H1 (cell line): ENCODE measurements at regions not wholly inside any gene's neighbourhood (a gene's known extent, or its start where the extent isn't known, plus 50 kb on each side); places are given as distances from the start of the nearest gene placed in this dataset.

Source experiments
- CTCF ChIA-PET: fragments of 300-600 bp; sonication (Branson Sonifier 250); formaldehyde crosslinking; loops from one replicate; lab custom pipeline; 2021; ENCODE audit not compliant: partially characterized antibody; lab: Charles Lee
- POLR2A ChIA-PET: fragments of 300-600 bp; sonication (Branson Sonifier 250); formaldehyde crosslinking; loops from one replicate; lab custom pipeline; 2021; ENCODE audit warnings: inconsistent platforms; ENCODE audit not compliant: partially characterized antibody; lab: Charles Lee
- DNase-seq, 2 experiments: peaks; one replicate each; pipeline versions ENCODE4 v3.0.0 to v3.0.0-alpha.2; 2010 to 2022; ENCODE audit warnings: low spot score in 2 of 2, low read depth in 1 of 2, mixed read lengths in 1 of 2
- FAIRE-seq: peaks from 2 replicates; lab custom pipeline; 2011; peaks lifted over from hg19 to GRCh38; lab: Jason Lieb, UNC
- H2AFZ ChIP-seq: 2 replicates; pipeline ENCODE4 v1.8.1; 2012; ENCODE audit warnings: low read length, inconsistent platforms
- H2AK5ac ChIP-seq: 2 replicates; pipeline ENCODE4 v1.6.1; 2013; ENCODE audit warnings: low read depth, low read length
- H2BK120ac ChIP-seq: replicated peaks from 2 replicates; pipeline ENCODE3; 2013; ENCODE audit warnings: low read depth, low read length, inconsistent platforms
- H2BK12ac ChIP-seq: 2 replicates; pipeline ENCODE4 v1.6.1; 2013; ENCODE audit warnings: low read depth, low read length
- H2BK15ac ChIP-seq: 2 replicates; pipeline ENCODE4 v1.6.1; 2013; ENCODE audit warnings: low read length
- H2BK20ac ChIP-seq: 2 replicates; pipeline ENCODE4 v1.6.1; 2013; ENCODE audit warnings: low read length
- H2BK5ac ChIP-seq: 2 replicates; pipeline ENCODE4 v1.6.1; 2013; ENCODE audit warnings: low read depth, low read length
- H3K14ac ChIP-seq: 2 replicates; pipeline ENCODE4 v1.6.1; 2013; ENCODE audit warnings: inconsistent platforms; ENCODE audit not compliant: insufficient read length
- H3K18ac ChIP-seq: 2 replicates; pipeline ENCODE4 v1.6.1; 2013; ENCODE audit warnings: low read length; ENCODE audit errors: extremely low read depth
- H3K23ac ChIP-seq: 2 replicates; pipeline ENCODE4 v1.6.1; 2013; ENCODE audit warnings: inconsistent platforms; ENCODE audit not compliant: insufficient read length
- H3K23me2 ChIP-seq: 2 replicates; pipeline ENCODE4 v1.6.1; 2013; ENCODE audit warnings: low read depth, low read length
- H3K27ac ChIP-seq: 2 replicates; pipeline ENCODE4 v1.6.1; 2011; ENCODE audit warnings: low read depth, low read length, inconsistent platforms
- H3K27me3 ChIP-seq, 4 experiments: replicated peaks in 1 of 4; 1 replicate in 1 of 4; 2 replicates in 3 of 4; pipeline versions ENCODE4 v1.6.1 to v1.8.1; 2011 to 2013; ENCODE audit warnings: low read length in 3 of 4, mild to moderate bottlenecking in 3 of 4, inconsistent platforms in 2 of 4, mixed read lengths in 2 of 4, moderate library complexity in 1 of 4; ENCODE audit not compliant: control insufficient read depth in 3 of 4, insufficient read depth in 3 of 4; ENCODE audit errors: extremely low read depth in 1 of 4
- H3K36me3 ChIP-seq, 4 experiments: 2 replicates each; pipeline versions ENCODE4 v1.6.1 to v1.8.1; 2011 to 2013; ENCODE audit warnings: mild to moderate bottlenecking in 4 of 4, low read length in 3 of 4, moderate library complexity in 2 of 4, control low read depth in 1 of 4, inconsistent platforms in 1 of 4; ENCODE audit not compliant: insufficient read depth in 4 of 4, control insufficient read depth in 2 of 4
- H3K4ac ChIP-seq: replicated peaks from 2 replicates; pipeline ENCODE3; 2013; ENCODE audit warnings: low read length, low read depth, mixed read lengths, inconsistent platforms; ENCODE audit not compliant: insufficient read length
- H3K4me1 ChIP-seq, 4 experiments: replicated peaks in 1 of 4; 1 replicate in 1 of 4; 2 replicates in 3 of 4; pipeline versions ENCODE4 v1.6.1 to v1.8.1; 2011 to 2013; ENCODE audit warnings: low read length in 3 of 4, inconsistent platforms in 2 of 4, mixed read lengths in 1 of 4; ENCODE audit not compliant: insufficient read depth in 4 of 4, control insufficient read depth in 3 of 4
- H3K4me2 ChIP-seq, 2 experiments: 2 replicates each; pipeline versions ENCODE4 v1.6.1 to v1.8.1; 2011 to 2013; ENCODE audit warnings: low read depth in 2 of 2, low read length in 2 of 2, control low read depth in 1 of 2, inconsistent platforms in 1 of 2, mild to moderate bottlenecking in 1 of 2; ENCODE audit not compliant: insufficient read depth in 1 of 2
- H3K4me3 ChIP-seq, 4 experiments: fragments of 200-600, 300-600 bp in 1 of 4; sonication (generic), shearing (Covaris generic), sonication (Bioruptor Twin) in 1 of 4; 2 replicates each; pipeline versions ENCODE4 v1.5.1 to v1.8.1; 2011 to 2016; ENCODE audit warnings: low read length in 4 of 4, low read depth in 3 of 4, control low read depth in 2 of 4, inconsistent platforms in 2 of 4, mild to moderate bottlenecking in 2 of 4, mixed read lengths in 1 of 4, moderate library complexity in 1 of 4; ENCODE audit not compliant: insufficient read depth in 2 of 4; ENCODE audit errors: extremely low read depth in 1 of 4
- H3K56ac ChIP-seq: replicated peaks from 2 replicates; pipeline ENCODE3; 2013; ENCODE audit warnings: low read depth, mild to moderate bottlenecking, mixed read lengths, low read length, inconsistent platforms; ENCODE audit not compliant: insufficient read length
- H3K79me1 ChIP-seq: 2 replicates; pipeline ENCODE4 v1.6.1; 2013; ENCODE audit warnings: low read depth, low read length, control low read depth
- H3K79me2 ChIP-seq, 2 experiments: 2 replicates each; pipeline versions ENCODE4 v1.6.1 to v1.8.1; 2012 to 2013; ENCODE audit warnings: low read length in 2 of 2, mild to moderate bottlenecking in 2 of 2, inconsistent platforms in 1 of 2; ENCODE audit not compliant: insufficient read depth in 2 of 2, control insufficient read depth in 1 of 2
- H3K9ac ChIP-seq, 4 experiments: replicated peaks in 1 of 4; 1 replicate in 1 of 4; 2 replicates in 3 of 4; pipeline versions ENCODE4 v1.6.1 to v1.8.1; 2011 to 2013; ENCODE audit warnings: low read depth in 3 of 4, low read length in 3 of 4, control low read depth in 2 of 4, mild to moderate bottlenecking in 2 of 4, moderate library complexity in 2 of 4, inconsistent platforms in 1 of 4; ENCODE audit errors: extremely low read depth in 1 of 4
- H3K9me3 ChIP-seq, 2 experiments: 2 replicates each; pipeline versions ENCODE4 v1.6.1 to v1.8.1; 2012 to 2013; ENCODE audit warnings: mild to moderate bottlenecking in 2 of 2, moderate library complexity in 2 of 2, control low read depth in 1 of 2, inconsistent platforms in 1 of 2, low read depth in 1 of 2, low read length in 1 of 2, mixed read lengths in 1 of 2; ENCODE audit not compliant: insufficient read depth in 2 of 2
- H4K20me1 ChIP-seq, 2 experiments: replicated peaks in 1 of 2; 2 replicates each; pipeline versions ENCODE3 to v1.8.1; 2011 to 2013; ENCODE audit warnings: inconsistent platforms in 2 of 2, low read length in 2 of 2, mild to moderate bottlenecking in 1 of 2; ENCODE audit not compliant: insufficient read depth in 2 of 2, control insufficient read depth in 1 of 2
- H4K5ac ChIP-seq: 2 replicates; pipeline ENCODE4 v1.6.1; 2013; ENCODE audit warnings: low read length, low read depth, mixed read lengths, inconsistent platforms; ENCODE audit not compliant: insufficient read length
- H4K8ac ChIP-seq: 2 replicates; pipeline ENCODE4 v1.8.0; 2013; ENCODE audit warnings: mild to moderate bottlenecking, moderate library complexity, low read length, inconsistent platforms; ENCODE audit not compliant: insufficient read depth; ENCODE audit errors: extremely low read depth
- H4K91ac ChIP-seq: replicated peaks from 2 replicates; pipeline ENCODE3; 2013; ENCODE audit warnings: low read length, mixed read lengths, inconsistent platforms; ENCODE audit not compliant: insufficient read length
- ASH2L ChIP-seq: fragments of 200-600, 300-600 bp; sonication (generic); IDR thresholded peaks from one replicate; pipeline ENCODE4 v1.7.1; 2017; ENCODE audit warnings: low read length
- CBX5 ChIP-seq: fragments of 300-800, 300-1000 bp; sonication (generic); IDR thresholded peaks from 2 replicates; pipeline ENCODE4 v1.7.1; 2016; ENCODE audit warnings: antibody characterized with exemption, low read length, low read depth
- EGR1 ChIP-seq: IDR thresholded peaks from 2 replicates; pipeline ENCODE4 v1.6.1; 2011; ENCODE audit warnings: low read depth, low read length, borderline replicate concordance
- GABPA ChIP-seq: IDR thresholded peaks from 2 replicates; pipeline ENCODE4 v1.6.1; 2011; ENCODE audit warnings: mild to moderate bottlenecking, low read length, moderate library complexity, borderline replicate concordance; ENCODE audit not compliant: insufficient read depth
- GTF2F1 ChIP-seq: IDR thresholded peaks from 2 replicates; pipeline ENCODE4 v1.6.1; 2012; ENCODE audit warnings: low read depth, low read length, improper control_type of control experiment, borderline replicate concordance
- MAFK ChIP-seq: IDR thresholded peaks from 2 replicates; pipeline ENCODE4 v1.6.1; 2012; ENCODE audit warnings: low read depth, mild to moderate bottlenecking, improper control_type of control experiment, low read length
- NRF1 ChIP-seq: IDR thresholded peaks from 2 replicates; pipeline ENCODE4 v1.6.1; 2011; ENCODE audit warnings: mild to moderate bottlenecking, low read depth, low read length, improper control_type of control experiment
- RFX5 ChIP-seq: IDR thresholded peaks from 2 replicates; pipeline ENCODE4 v1.6.1; 2011; ENCODE audit warnings: low read depth, low read length, improper control_type of control experiment, borderline replicate concordance
- SP4 ChIP-seq: IDR thresholded peaks from 2 replicates; pipeline ENCODE4 v1.6.1; 2012; ENCODE audit warnings: low read length, inconsistent platforms
- SUZ12 ChIP-seq: fragments of 200-600 bp; sonication (generic); IDR thresholded peaks from 2 replicates; pipeline ENCODE4 v1.6.1; 2012; ENCODE audit warnings: mild to moderate bottlenecking, inconsistent platforms, low read length, moderate library complexity, mixed read lengths
- TAF1 ChIP-seq: IDR thresholded peaks from 2 replicates; pipeline ENCODE4 v1.6.1; 2011; ENCODE audit warnings: mild to moderate bottlenecking, low read depth, low read length
- WGBS, 2 experiments: shearing (Covaris generic) in 1 of 2; methylation state at CpG; one replicate each; pipeline versions ENCODE4 v1.1.6 to v1.1.7; 2013 to 2015; ENCODE audit warnings: low lambda C conversion rate in 2 of 2, mixed read lengths in 2 of 2, inconsistent platforms in 1 of 2, low coverage in 1 of 2, missing lambda C conversion rate in 1 of 2; ENCODE audit not compliant: insufficient replicate concordance in 2 of 2, insufficient coverage in 1 of 2, insufficient read length in 1 of 2; ENCODE audit errors: extremely low coverage in 1 of 2, missing lambda C conversion rate in 1 of 2; 5-methylcytosine and 5-hydroxymethylcytosine counted together
- TF ChIP-seq, protein P1 (sequence below): IDR thresholded peaks from 2 replicates; pipeline ENCODE4 v1.6.1; 2012; ENCODE audit warnings: inconsistent platforms
- TF ChIP-seq, protein P2 (sequence below): IDR thresholded peaks from 2 replicates; pipeline ENCODE4 v1.6.1; 2012; ENCODE audit warnings: inconsistent platforms
- TF ChIP-seq, protein P3 (sequence below): IDR thresholded peaks from 2 replicates; pipeline ENCODE4 v1.6.1; 2011; ENCODE audit warnings: low read depth, mild to moderate bottlenecking, low read length; ENCODE audit not compliant: insufficient read depth

DNA sequence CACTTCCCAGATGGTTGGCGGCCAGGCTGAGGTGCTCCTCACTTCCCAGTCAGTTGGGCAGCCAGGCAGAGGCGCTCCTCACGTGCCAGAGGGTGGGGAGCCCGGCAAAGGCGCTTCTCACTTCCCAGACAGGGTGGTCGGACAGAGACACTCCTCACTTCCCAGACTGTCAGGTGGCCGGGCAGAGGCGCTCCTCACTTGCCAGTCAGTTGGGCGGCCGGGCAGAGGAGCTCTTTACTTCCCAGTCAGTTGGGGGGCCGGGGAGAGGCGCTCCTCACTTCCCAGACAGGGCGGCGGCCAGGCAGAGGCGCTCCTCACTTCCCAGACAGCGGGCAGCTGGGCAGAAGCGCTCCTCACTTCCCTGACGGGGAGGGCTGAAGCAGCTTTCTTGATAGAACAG lies 143.0 kb upstream of the ARID2 start:
- Histone ChIP-seq H4K91ac (no peak overlapping the region), H2BK5ac (no peak overlapping the region), H2AFZ (no peak overlapping the region), H3K79me2 (no peaks in the 10 kb centered on the region), H2BK20ac (no peak overlapping the region), H3K4me3 (no peak overlapping the region), H4K8ac (no peak overlapping the region), H3K56ac (no peak overlapping the region), H3K4ac (no peak overlapping the region), H3K14ac (no peak overlapping the region), H3K4me1 (no peaks in the 10 kb centered on the region), H3K27me3 (no peaks in the 10 kb centered on the region), H2AK5ac (no peak overlapping the region), H3K36me3 (no peaks in the 10 kb centered on the region; a peak in 1 of 8 replicates), H3K4me2 (no peak overlapping the region), H3K27ac (no peak overlapping the region), H3K79me1 (no peaks in the 10 kb centered on the region), H3K9me3 (peaks cover 0 to 21% of the 10 kb centered on the region in 2 experiments; a peak in 2 of 4 replicates), H2BK15ac (no peak overlapping the region), H2BK120ac (no peak overlapping the region), H3K23ac (no peak overlapping the region), H3K23me2 (no peaks in the 10 kb centered on the region), H3K18ac (no peak overlapping the region), H3K9ac (no peak overlapping the region), H2BK12ac (no peak overlapping the region), H4K20me1 (no peaks in the 10 kb centered on the region), H4K5ac (no peak overlapping the region)
- CTCF ChIA-PET: no interaction called here
- no peak for DNase-seq
- no peak for FAIRE-seq
- POLR2A ChIA-PET: no interaction called here
- 93% methylated on average over 18 of the region's 18 CpGs; no CpG with 5 or more reads in 1 of the 2 experiments for WGBS, 2 experiments
- TF ChIP-seq EGR1 (no peak), GTF2F1 (no peak), CBX5 (no peak), MAFK (no peak), NRF1 (no peak), TAF1 (no peak), ASH2L (no peak), RFX5 (no peak), SUZ12 (no peak), GABPA (no peak), SP4 (no peak)
- TF ChIP-seq, protein P1, sequence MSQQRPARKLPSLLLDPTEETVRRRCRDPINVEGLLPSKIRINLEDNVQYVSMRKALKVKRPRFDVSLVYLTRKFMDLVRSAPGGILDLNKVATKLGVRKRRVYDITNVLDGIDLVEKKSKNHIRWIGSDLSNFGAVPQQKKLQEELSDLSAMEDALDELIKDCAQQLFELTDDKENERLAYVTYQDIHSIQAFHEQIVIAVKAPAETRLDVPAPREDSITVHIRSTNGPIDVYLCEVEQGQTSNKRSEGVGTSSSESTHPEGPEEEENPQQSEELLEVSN: no peak
- TF ChIP-seq, protein P2, sequence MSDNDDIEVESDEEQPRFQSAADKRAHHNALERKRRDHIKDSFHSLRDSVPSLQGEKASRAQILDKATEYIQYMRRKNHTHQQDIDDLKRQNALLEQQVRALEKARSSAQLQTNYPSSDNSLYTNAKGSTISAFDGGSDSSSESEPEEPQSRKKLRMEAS: no peak
- TF ChIP-seq, protein P3, sequence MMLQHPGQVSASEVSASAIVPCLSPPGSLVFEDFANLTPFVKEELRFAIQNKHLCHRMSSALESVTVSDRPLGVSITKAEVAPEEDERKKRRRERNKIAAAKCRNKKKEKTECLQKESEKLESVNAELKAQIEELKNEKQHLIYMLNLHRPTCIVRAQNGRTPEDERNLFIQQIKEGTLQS: no peak
